ENCODE measurements at regions not wholly inside any gene's neighbourhood (a gene's known extent, or its start where the extent isn't known, plus 50 kb on each side); places are given as distances from the start of the nearest gene placed in this dataset.
"Not testable (repeated sequence)": the region's sequence is repeated elsewhere in the genome, so short reads cannot be mapped to it uniquely, and the experiment has no call there.

DNA sequence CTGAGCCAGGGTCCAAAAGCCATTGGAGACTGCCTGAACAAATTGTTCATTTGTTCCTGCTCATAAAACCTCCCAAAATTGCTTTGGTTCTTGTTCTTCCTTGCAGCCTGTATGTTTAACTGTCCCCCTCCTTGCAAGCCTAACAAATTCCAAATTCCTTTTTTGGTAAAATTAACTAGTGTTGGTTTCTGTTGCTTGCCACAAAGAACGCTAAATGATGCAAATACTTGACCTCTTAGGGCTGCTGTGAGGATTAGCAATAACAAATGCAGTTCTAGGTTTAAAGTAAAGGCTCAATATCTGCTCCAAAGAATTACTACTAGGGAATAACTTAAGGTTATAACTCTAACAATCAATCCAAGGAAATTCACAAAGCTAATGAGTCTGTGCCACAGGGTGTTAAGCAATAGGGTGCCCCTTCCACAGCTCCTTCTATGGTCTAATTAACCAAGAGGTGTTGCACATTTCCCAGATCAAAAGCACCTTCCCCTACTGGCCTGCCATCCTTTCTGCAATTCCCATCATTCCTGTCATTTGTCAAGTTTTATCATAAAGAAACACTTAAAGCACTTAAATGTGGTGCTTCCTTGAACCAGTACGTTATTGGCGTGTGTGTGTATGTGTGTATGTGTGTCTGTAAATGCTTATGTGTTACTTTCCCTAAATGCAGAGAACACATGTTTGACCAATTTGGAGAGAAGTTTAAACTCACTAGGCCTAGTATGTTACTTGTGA, 110.2 kb downstream of the RAP2A start:
- H2AFZ ChIP-seq (ENCODE audit: low read depth, low read length) = no peak overlapping the region
- no peaks in the 10 kb centered on the region for H3K9me3 ChIP-seq (ENCODE audit: low read length)
- no peaks in the 10 kb centered on the region for H3K36me3 ChIP-seq (ENCODE audit: insufficient read depth, low read length)
- H3K4me1 ChIP-seq (ENCODE audit: insufficient read depth, low read length) = peaks cover 14% of the 10 kb centered on the region
- H3K27me3 ChIP-seq (ENCODE audit: insufficient read depth, low read length) = no peaks in the 10 kb centered on the region
- H3K4me3 ChIP-seq (ENCODE audit: low read length) = no peak overlapping the region

GRCh38 chr13:97544971-97545499, 111.1 kb downstream of the RAP2A start:
- peaks cover 18% of the 10 kb centered on the region for H3K4me1 ChIP-seq (ENCODE audit: insufficient read depth, low read length)
- not testable (repeated sequence) for H3K36me3 ChIP-seq (ENCODE audit: insufficient read depth, low read length); H2AFZ ChIP-seq (ENCODE audit: low read depth, low read length); H3K9me3 ChIP-seq (ENCODE audit: low read length); H3K27me3 ChIP-seq (ENCODE audit: insufficient read depth, low read length); H3K4me3 ChIP-seq (ENCODE audit: low read length)

GRCh38 chr13:97548138-97548537, 114.2 kb downstream of the RAP2A start:
- Histone ChIP-seq H3K36me3 (ENCODE audit: insufficient read depth, low read length) (no peaks in the 10 kb centered on the region), H3K4me1 (ENCODE audit: insufficient read depth, low read length) (peaks cover 17% of the 10 kb centered on the region), H3K9me3 (ENCODE audit: low read length) (no peaks in the 10 kb centered on the region), H3K27me3 (ENCODE audit: insufficient read depth, low read length) (no peaks in the 10 kb centered on the region), H2AFZ (ENCODE audit: low read depth, low read length) (peak overlapping the region; percentile 24), H3K4me3 (ENCODE audit: low read length) (no peak overlapping the region)

- Histone ChIP-seq H3K9me3 (ENCODE audit: low read length) (no peaks in the 10 kb centered on the region), H3K4me1 (ENCODE audit: insufficient read depth, low read length) (peaks cover 14% of the 10 kb centered on the region), H3K27me3 (ENCODE audit: insufficient read depth, low read length) (no peaks in the 10 kb centered on the region), H2AFZ (ENCODE audit: low read depth, low read length) (peak overlapping the region; percentile 24), H3K36me3 (ENCODE audit: insufficient read depth, low read length) (no peaks in the 10 kb centered on the region), H3K4me3 (ENCODE audit: low read length) (no peak overlapping the region)
These were observed 114.7 kb downstream of the RAP2A start for GRCh38 chr13:97548711-97549110.

DNA sequence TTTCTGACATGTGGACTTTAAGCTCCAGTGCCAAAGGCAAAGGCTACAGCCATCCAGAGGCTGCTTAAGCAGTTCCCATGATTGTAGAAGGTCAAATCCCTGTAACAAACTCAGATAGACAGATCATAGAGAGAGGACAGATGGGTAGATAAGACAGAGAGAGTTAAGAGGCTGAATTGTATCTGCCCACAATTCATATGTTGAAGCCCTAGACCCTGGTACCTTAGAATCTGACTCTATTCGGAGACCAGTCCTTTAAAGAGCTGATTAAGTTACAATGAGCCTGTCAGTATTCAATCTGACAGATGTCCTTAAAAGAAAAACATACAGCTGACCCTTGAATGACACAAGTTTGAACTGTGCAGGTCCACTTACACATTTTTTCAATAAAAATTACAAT, 115.2 kb downstream of the RAP2A start:
- Histone ChIP-seq H2AFZ (ENCODE audit: low read depth, low read length) (no peak overlapping the region), H3K27me3 (ENCODE audit: insufficient read depth, low read length) (no peaks in the 10 kb centered on the region), H3K4me1 (ENCODE audit: insufficient read depth, low read length) (peaks cover 14% of the 10 kb centered on the region), H3K36me3 (ENCODE audit: insufficient read depth, low read length) (no peaks in the 10 kb centered on the region), H3K9me3 (ENCODE audit: low read length) (no peaks in the 10 kb centered on the region), H3K4me3 (ENCODE audit: low read length) (no peak overlapping the region)

- Histone ChIP-seq H3K4me1 (ENCODE audit: insufficient read depth, low read length) (peaks cover 6% of the 10 kb centered on the region), H3K27me3 (ENCODE audit: insufficient read depth, low read length) (no peaks in the 10 kb centered on the region), H3K36me3 (ENCODE audit: insufficient read depth, low read length) (no peaks in the 10 kb centered on the region), H2AFZ (ENCODE audit: low read depth, low read length) (no peak overlapping the region), H3K9me3 (ENCODE audit: low read length) (no peaks in the 10 kb centered on the region), H3K4me3 (ENCODE audit: low read length) (no peak overlapping the region)
These were observed 120.5 kb downstream of the RAP2A start for GRCh38 chr13:97554496-97554895.

DNA sequence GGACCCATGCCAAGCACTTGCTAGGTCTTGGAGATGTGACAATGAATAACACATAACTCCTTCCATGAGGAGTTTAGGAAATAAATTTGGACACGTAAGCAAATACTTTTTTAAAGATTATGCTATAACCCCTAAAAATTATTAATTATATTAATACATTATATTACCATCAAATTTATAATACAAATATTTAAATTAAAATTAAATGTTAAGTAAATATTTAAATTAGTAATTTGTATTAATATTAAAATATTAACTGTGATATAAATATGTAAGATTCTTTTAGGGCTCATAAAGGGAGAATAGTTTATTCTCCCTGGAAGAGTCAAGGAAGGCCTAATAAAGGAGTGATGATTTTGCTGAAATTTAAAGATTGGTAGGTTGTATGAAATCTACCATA, 121.1 kb downstream of the RAP2A start:
- H3K9me3 ChIP-seq (ENCODE audit: low read length) = no peaks in the 10 kb centered on the region
- no peak overlapping the region for H3K4me3 ChIP-seq (ENCODE audit: low read length)
- no peaks in the 10 kb centered on the region for H3K36me3 ChIP-seq (ENCODE audit: insufficient read depth, low read length)
- no peaks in the 10 kb centered on the region for H3K27me3 ChIP-seq (ENCODE audit: insufficient read depth, low read length)
- no peak overlapping the region for H2AFZ ChIP-seq (ENCODE audit: low read depth, low read length)
- peaks cover 5% of the 10 kb centered on the region for H3K4me1 ChIP-seq (ENCODE audit: insufficient read depth, low read length)

GRCh38 chr13:97559030-97559429, 125.1 kb downstream of the RAP2A start:
- H3K36me3 ChIP-seq (ENCODE audit: insufficient read depth, low read length) = no peaks in the 10 kb centered on the region
- no peaks in the 10 kb centered on the region for H3K9me3 ChIP-seq (ENCODE audit: low read length)
- H3K4me3 ChIP-seq (ENCODE audit: low read length) = no peak overlapping the region
- no peaks in the 10 kb centered on the region for H3K27me3 ChIP-seq (ENCODE audit: insufficient read depth, low read length)
- no peak overlapping the region for H2AFZ ChIP-seq (ENCODE audit: low read depth, low read length)
- peaks cover 5% of the 10 kb centered on the region for H3K4me1 ChIP-seq (ENCODE audit: insufficient read depth, low read length)

DNA sequence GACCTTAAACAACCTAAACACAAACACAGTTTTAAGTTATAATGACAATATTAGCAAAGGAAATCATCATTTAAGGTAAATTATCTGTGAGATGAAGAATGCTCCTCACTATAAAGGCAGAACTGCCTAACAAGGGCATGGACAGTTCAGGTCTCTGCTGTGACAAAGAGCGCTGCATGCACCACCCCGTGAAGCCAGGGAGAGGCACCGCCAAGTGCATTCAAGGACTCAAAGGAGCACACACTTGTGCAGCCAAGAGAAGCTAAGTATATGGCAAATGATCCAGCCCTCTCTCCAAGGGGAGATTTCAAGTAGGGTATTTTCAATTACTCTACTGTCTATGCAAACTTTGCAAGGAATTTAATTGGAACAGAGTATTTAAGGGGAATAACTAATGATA, 126.0 kb downstream of the RAP2A start:
- no peaks in the 10 kb centered on the region for H3K4me1 ChIP-seq (ENCODE audit: insufficient read depth, low read length)
- no peaks in the 10 kb centered on the region for H3K27me3 ChIP-seq (ENCODE audit: insufficient read depth, low read length)
- no peaks in the 10 kb centered on the region for H3K36me3 ChIP-seq (ENCODE audit: insufficient read depth, low read length)
- H2AFZ ChIP-seq (ENCODE audit: low read depth, low read length) = no peak overlapping the region
- no peak overlapping the region for H3K4me3 ChIP-seq (ENCODE audit: low read length)
- H3K9me3 ChIP-seq (ENCODE audit: low read length) = no peaks in the 10 kb centered on the region

- H3K4me3 ChIP-seq (ENCODE audit: low read length) = no peak overlapping the region
- no peaks in the 10 kb centered on the region for H3K36me3 ChIP-seq (ENCODE audit: insufficient read depth, low read length)
- H3K4me1 ChIP-seq (ENCODE audit: insufficient read depth, low read length) = no peaks in the 10 kb centered on the region
- no peaks in the 10 kb centered on the region for H3K9me3 ChIP-seq (ENCODE audit: low read length)
- no peak overlapping the region for H2AFZ ChIP-seq (ENCODE audit: low read depth, low read length)
- no peaks in the 10 kb centered on the region for H3K27me3 ChIP-seq (ENCODE audit: insufficient read depth, low read length)
These were observed 127.2 kb downstream of the RAP2A start for GRCh38 chr13:97561182-97561581.

DNA sequence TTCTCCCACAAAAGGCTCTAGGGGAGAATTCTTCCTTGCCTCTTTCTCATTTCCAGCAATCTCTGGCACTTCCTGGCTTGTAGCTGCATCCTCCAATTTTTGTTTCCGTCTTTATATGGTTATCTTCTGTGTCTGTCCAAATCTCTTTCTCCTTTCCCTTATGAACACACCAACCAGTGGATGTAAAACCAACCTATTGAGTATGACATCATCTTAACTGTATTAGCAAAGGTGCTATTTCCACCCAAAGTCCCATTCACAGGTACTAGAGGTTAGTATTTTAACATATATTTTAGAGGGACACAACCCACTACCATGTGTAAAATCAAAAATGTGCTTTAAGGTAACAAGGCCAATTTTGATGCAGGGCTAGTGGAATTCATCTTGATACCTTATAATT, 129.0 kb downstream of the RAP2A start:
- Histone ChIP-seq H3K4me1 (ENCODE audit: insufficient read depth, low read length) (no peaks in the 10 kb centered on the region), H3K36me3 (ENCODE audit: insufficient read depth, low read length) (no peaks in the 10 kb centered on the region), H3K27me3 (ENCODE audit: insufficient read depth, low read length) (no peaks in the 10 kb centered on the region), H3K9me3 (ENCODE audit: low read length) (no peaks in the 10 kb centered on the region), H3K4me3 (ENCODE audit: low read length) (no peak overlapping the region), H2AFZ (ENCODE audit: low read depth, low read length) (no peak overlapping the region)

GRCh38 chr13:97564956-97565355, 131.0 kb downstream of the RAP2A start:
- Histone ChIP-seq H3K9me3 (ENCODE audit: low read length) (no peaks in the 10 kb centered on the region), H2AFZ (ENCODE audit: low read depth, low read length) (no peak overlapping the region), H3K4me3 (ENCODE audit: low read length) (no peak overlapping the region), H3K27me3 (ENCODE audit: insufficient read depth, low read length) (no peaks in the 10 kb centered on the region), H3K36me3 (ENCODE audit: insufficient read depth, low read length) (no peaks in the 10 kb centered on the region), H3K4me1 (ENCODE audit: insufficient read depth, low read length) (no peaks in the 10 kb centered on the region)

GRCh38 chr13:97565906-97566305, 131.9 kb downstream of the RAP2A start:
- Histone ChIP-seq H3K27me3 (ENCODE audit: insufficient read depth, low read length) (no peaks in the 10 kb centered on the region), H3K4me1 (ENCODE audit: insufficient read depth, low read length) (no peaks in the 10 kb centered on the region), H3K9me3 (ENCODE audit: low read length) (no peaks in the 10 kb centered on the region), H2AFZ (ENCODE audit: low read depth, low read length) (no peak overlapping the region), H3K36me3 (ENCODE audit: insufficient read depth, low read length) (no peaks in the 10 kb centered on the region), H3K4me3 (ENCODE audit: low read length) (no peak overlapping the region)

- Histone ChIP-seq H3K9me3 (ENCODE audit: low read length) (no peaks in the 10 kb centered on the region), H3K4me1 (ENCODE audit: insufficient read depth, low read length) (no peaks in the 10 kb centered on the region), H3K4me3 (ENCODE audit: low read length) (no peak overlapping the region), H3K27me3 (ENCODE audit: insufficient read depth, low read length) (no peaks in the 10 kb centered on the region), H2AFZ (ENCODE audit: low read depth, low read length) (no peak overlapping the region), H3K36me3 (ENCODE audit: insufficient read depth, low read length) (no peaks in the 10 kb centered on the region)
These were observed 132.9 kb downstream of the RAP2A start for GRCh38 chr13:97566907-97567306.

Measured in neuron (in vitro differentiated cells).